ENCODE measurements at regions not wholly inside any gene's neighbourhood (a gene's known extent, or its start where the extent isn't known, plus 50 kb on each side); places are given as distances from the start of the nearest gene placed in this dataset.

DNA sequence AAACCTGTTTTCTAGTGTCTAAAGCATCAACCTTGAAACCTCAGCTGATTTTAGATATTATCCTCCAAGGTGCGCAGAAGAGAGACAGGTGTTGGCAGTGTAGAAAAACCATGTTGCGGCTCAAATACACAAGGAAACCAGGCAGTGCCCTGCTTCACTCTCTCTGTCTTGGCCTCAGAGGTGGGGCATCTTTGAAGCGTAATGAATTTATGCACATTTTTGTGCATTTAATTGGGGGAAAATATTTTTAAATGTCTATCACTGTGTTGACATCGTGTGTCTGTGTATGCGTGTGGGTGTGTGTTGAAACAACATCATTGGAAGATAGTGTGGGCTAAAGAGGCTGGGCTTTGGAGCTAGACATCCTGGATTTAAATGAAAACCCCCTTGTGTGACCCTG is 334.0 kb upstream of the CHD6 start:
- Histone ChIP-seq H3K9ac (ENCODE audit: low read depth in 2 of 2, low read length in 2 of 2) (no peak overlapping the region), H3K9me3 (no peaks in the 10 kb centered on the region), H3K36me3 (no peaks in the 10 kb centered on the region), H3K27ac (no peak overlapping the region), H3K27me3 (no peaks in the 10 kb centered on the region), H3K4me3 (no peak overlapping the region), H3K4me1 (no peaks in the 10 kb centered on the region)
- intact Hi-C loops (cut with DNase I), result no loop called here
- DNase-seq, result no peak
- TF ChIP-seq, protein P1, sequence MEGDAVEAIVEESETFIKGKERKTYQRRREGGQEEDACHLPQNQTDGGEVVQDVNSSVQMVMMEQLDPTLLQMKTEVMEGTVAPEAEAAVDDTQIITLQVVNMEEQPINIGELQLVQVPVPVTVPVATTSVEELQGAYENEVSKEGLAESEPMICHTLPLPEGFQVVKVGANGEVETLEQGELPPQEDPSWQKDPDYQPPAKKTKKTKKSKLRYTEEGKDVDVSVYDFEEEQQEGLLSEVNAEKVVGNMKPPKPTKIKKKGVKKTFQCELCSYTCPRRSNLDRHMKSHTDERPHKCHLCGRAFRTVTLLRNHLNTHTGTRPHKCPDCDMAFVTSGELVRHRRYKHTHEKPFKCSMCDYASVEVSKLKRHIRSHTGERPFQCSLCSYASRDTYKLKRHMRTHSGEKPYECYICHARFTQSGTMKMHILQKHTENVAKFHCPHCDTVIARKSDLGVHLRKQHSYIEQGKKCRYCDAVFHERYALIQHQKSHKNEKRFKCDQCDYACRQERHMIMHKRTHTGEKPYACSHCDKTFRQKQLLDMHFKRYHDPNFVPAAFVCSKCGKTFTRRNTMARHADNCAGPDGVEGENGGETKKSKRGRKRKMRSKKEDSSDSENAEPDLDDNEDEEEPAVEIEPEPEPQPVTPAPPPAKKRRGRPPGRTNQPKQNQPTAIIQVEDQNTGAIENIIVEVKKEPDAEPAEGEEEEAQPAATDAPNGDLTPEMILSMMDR (IDR thresholded peaks at IDR 0.05), result no peak

DNA sequence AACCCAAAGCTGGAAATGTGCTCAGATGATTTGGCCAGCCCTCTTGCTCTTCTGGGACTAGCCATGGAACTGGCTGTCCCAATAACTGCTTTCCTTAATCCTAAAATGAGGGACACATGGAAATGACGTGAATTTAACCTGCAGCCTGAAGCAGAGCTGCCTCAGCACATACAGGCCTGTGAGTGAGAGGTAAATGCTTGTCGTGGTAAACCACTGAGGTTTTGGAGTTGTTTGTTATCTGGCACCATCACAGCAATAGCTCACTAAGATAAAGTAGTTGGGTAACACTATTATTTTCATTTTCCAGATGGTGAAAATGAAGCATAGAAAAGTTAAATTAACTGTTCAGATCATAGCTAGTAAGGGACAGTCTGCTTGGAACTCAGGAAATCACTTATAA is 333.4 kb upstream of the CHD6 start:
- Histone ChIP-seq H3K4me1 (no peaks in the 10 kb centered on the region), H3K27me3 (no peaks in the 10 kb centered on the region), H3K27ac (no peak overlapping the region), H3K4me3 (no peak overlapping the region), H3K9me3 (no peaks in the 10 kb centered on the region), H3K9ac (ENCODE audit: low read depth in 2 of 2, low read length in 2 of 2) (no peak overlapping the region), H3K36me3 (no peaks in the 10 kb centered on the region)
- no peak for DNase-seq
- TF ChIP-seq, protein P1 (IDR thresholded peaks at IDR 0.05), result no peak
- intact Hi-C loops (cut with DNase I), result no loop called here

DNA sequence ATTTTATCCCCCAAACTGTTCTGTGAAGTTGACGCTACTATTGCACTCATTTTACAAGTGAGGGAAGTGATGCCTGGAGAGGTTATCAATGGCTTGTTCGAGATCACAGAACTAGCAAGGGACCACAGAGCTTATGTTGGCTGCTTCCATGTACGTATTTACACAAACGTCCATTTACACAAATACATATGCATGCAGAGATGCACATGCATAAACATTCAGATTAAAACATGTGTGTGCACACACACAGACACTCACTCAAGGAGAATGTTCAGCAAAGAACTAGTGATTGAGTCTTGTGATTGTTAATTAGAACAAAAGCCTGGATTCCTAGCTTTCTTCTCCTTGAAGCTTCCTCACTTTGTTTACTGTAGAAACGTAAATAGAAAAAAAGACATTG is 321.5 kb upstream of the CHD6 start:
- Histone ChIP-seq H3K4me1 (no peaks in the 10 kb centered on the region), H3K9ac (ENCODE audit: low read depth in 2 of 2, low read length in 2 of 2) (no peak overlapping the region), H3K9me3 (no peaks in the 10 kb centered on the region), H3K4me3 (no peak overlapping the region), H3K27ac (no peak overlapping the region), H3K27me3 (no peaks in the 10 kb centered on the region), H3K36me3 (no peaks in the 10 kb centered on the region)
- intact Hi-C loops (cut with DNase I), result no loop called here
- no peak for DNase-seq
- TF ChIP-seq, protein P1 (IDR thresholded peaks at IDR 0.05), result no peak

DNA sequence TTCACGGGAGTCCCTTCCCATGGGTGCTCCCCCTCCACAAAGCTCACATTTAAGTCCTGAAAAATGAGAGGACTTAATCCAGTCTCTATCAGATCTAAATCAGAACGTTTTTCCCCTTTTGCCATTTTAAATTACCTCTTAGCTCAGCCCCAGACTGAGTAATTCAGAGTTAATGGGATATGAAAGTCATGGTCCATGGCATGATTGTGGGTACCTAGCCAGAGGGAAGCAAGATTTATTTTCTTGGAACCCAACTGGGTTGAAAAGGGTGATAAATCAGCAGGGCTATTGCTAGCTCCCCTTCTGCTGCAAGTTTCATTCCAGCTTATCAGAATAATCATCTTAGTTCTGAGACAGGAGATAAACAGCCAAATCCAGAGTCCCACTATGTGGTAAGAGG is 320.2 kb upstream of the CHD6 start:
- TF ChIP-seq, protein P1 (IDR thresholded peaks at IDR 0.05), result no peak
- no peak overlapping the region for H3K4me3 ChIP-seq
- intact Hi-C loops (cut with DNase I), result no loop called here
- DNase-seq, result no peak
- H3K9me3 ChIP-seq, result no peaks in the 10 kb centered on the region
- H3K27ac ChIP-seq, result no peak overlapping the region
- H3K9ac ChIP-seq (ENCODE audit: low read depth in 2 of 2, low read length in 2 of 2), result no peak overlapping the region
- no peaks in the 10 kb centered on the region for H3K36me3 ChIP-seq
- no peaks in the 10 kb centered on the region for H3K4me1 ChIP-seq
- H3K27me3 ChIP-seq, result no peaks in the 10 kb centered on the region

DNA sequence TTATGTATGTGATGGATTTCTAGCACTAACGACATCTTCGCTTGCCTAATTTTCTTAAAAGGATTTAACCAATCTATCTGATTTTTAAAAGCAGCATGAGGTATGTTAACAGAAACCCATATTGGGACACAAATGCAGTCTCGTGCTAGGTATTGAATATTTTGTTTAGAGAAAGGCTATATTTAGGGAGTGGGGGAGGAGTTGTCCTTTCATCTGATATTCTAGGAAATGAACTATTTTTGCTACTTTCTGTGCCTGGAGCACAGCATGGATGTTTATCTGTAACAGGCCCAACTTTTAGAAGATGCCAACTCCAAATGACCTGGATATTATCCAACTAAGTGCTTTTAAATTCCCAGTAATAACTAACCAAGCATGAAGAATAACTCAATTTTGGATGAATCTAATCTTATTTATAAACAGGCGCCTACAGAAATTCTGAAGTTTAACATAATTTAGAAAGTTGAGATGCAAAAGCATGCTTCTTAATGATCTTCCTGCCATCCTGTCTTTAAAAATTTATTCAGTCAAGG is 317.1 kb upstream of the CHD6 start:
- Histone ChIP-seq H3K27ac (no peak overlapping the region), H3K4me3 (no peak overlapping the region), H3K4me1 (no peaks in the 10 kb centered on the region), H3K9me3 (no peaks in the 10 kb centered on the region), H3K9ac (ENCODE audit: low read depth in 2 of 2, low read length in 2 of 2) (no peak overlapping the region), H3K36me3 (no peaks in the 10 kb centered on the region), H3K27me3 (no peaks in the 10 kb centered on the region)
- TF ChIP-seq, protein P1 (IDR thresholded peaks at IDR 0.05), result no peak
- DNase-seq, result no peak
- intact Hi-C loops (cut with DNase I), result no loop called here

DNA sequence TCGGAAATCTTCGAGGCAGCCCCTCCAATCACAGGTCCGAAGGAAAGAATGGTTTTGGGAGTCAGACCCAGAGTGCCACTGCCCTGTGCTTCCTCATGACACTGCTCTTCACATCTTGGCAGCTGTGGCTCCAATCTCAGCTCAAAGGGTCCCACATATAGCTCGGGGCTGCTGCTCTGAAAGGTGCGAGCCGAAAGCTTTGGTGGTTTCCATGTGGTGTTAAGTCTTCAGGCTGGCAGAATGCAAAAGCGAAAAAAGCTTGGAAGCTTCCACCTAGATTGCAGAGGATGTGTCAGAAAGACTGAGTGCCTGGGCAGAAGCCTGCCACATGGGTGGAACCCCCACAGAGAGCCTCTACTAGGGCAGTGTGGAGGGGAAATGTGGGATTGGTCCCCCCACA is 314.3 kb upstream of the CHD6 start:
- TF ChIP-seq, protein P1 (IDR thresholded peaks at IDR 0.05), result no peak

More for the DNA sequence above, 314.3 kb upstream of the CHD6 start:
- Histone ChIP-seq H3K27ac (no peak overlapping the region), H3K9ac (ENCODE audit: low read depth in 2 of 2, low read length in 2 of 2) (no peak overlapping the region), H3K4me3 (no peak overlapping the region), H3K9me3 (no peaks in the 10 kb centered on the region), H3K36me3 (no peaks in the 10 kb centered on the region), H3K4me1 (no peaks in the 10 kb centered on the region), H3K27me3 (no peaks in the 10 kb centered on the region)
- intact Hi-C loops (cut with DNase I), result no loop called here
- no peak for DNase-seq

Measured in colonic mucosa (tissue), 4 donors.